Neural crest cell (in vitro differentiated cells): ENCODE measurements at regions not wholly inside any gene's neighbourhood (a gene's known extent, or its start where the extent isn't known, plus 50 kb on each side); places are given as distances from the start of the nearest gene placed in this dataset.

ENCODE experiments used
- DNase-seq: peaks from one replicate; pipeline ENCODE4 v3.0.0; 2021; ENCODE audit warnings: low read depth, mixed read lengths, low spot score
- H3K27ac Mint-ChIP-seq: one replicate; pipeline ENCODE4 v1.8.0; 2021; ENCODE audit warnings: mild to moderate bottlenecking, mixed read lengths; ENCODE audit not compliant: unreplicated experiment
- H3K27me3 Mint-ChIP-seq: 2 replicates; pipeline ENCODE4 v1.8.0; 2021; ENCODE audit warnings: low read depth, mild to moderate bottlenecking, mixed read lengths
- H3K36me3 Mint-ChIP-seq: 2 replicates; pipeline ENCODE4 v1.8.0; 2021; ENCODE audit warnings: low read depth, mild to moderate bottlenecking, mixed read lengths
- H3K4me1 Mint-ChIP-seq: 2 replicates; pipeline ENCODE4 v1.8.0; 2021; ENCODE audit warnings: mixed read lengths
- H3K4me3 Mint-ChIP-seq: one replicate; pipeline ENCODE4 v1.8.0; 2021; ENCODE audit warnings: mild to moderate bottlenecking, mixed read lengths
- H3K9me3 Mint-ChIP-seq: 2 replicates; pipeline ENCODE4 v1.8.0; 2021; ENCODE audit warnings: mixed read lengths
- TF ChIP-seq, protein P1 (sequence below): fragments of 200-600 bp; sonication (generic); conservative IDR thresholded peaks from 2 replicates; pipeline ENCODE4 v1.5.0; 2021; ENCODE audit warnings: antibody characterized with exemption, mild to moderate bottlenecking

DNA sequence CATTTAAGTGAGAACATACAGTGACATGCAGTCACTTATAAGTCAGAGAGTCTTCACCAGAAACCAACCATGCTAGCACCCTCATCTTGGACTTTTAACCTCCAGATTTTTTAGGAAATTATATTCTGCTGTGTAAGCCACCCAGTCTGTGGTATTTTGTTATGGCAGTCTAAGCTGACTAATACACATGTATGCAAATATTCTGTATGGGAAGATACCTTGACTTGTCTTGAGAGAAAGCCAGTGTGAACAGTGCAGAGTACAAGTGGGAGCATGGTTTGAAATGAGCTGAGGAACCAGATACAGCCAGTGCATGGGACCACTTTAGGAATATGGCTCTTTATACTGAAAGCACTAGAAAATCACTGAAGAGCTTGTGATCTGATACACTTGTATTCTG lies 110.4 kb upstream of the MAP9 start:
- Mint-ChIP-seq H3K4me3 (no peak overlapping the region), H3K36me3 (no peaks in the 10 kb centered on the region)
- DNase-seq = no peak

DNA sequence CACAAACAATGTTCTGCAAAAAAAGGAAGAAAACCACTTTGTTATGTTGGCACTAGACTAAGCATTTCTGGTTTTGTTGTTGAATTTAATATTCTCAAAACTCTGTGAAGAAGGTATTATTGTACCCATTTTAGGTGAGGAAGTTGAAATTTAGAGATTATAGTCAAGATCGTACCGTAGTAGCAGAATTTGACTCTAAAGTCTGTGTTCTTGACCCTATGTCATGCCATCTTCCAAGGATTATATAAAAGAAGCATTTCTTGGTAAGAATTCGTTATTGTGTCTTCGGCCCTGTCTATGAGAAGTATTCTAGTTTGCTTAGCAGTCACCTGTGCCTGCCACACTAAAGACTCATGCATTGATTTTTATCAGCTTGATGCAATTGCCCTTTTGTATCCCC lies 104.4 kb upstream of the MAP9 start:
- no peaks in the 10 kb centered on the region for H3K4me1 Mint-ChIP-seq
- TF ChIP-seq, protein P1, sequence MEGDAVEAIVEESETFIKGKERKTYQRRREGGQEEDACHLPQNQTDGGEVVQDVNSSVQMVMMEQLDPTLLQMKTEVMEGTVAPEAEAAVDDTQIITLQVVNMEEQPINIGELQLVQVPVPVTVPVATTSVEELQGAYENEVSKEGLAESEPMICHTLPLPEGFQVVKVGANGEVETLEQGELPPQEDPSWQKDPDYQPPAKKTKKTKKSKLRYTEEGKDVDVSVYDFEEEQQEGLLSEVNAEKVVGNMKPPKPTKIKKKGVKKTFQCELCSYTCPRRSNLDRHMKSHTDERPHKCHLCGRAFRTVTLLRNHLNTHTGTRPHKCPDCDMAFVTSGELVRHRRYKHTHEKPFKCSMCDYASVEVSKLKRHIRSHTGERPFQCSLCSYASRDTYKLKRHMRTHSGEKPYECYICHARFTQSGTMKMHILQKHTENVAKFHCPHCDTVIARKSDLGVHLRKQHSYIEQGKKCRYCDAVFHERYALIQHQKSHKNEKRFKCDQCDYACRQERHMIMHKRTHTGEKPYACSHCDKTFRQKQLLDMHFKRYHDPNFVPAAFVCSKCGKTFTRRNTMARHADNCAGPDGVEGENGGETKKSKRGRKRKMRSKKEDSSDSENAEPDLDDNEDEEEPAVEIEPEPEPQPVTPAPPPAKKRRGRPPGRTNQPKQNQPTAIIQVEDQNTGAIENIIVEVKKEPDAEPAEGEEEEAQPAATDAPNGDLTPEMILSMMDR = no peak
- H3K27ac Mint-ChIP-seq = no peak overlapping the region
- no peak overlapping the region for H3K4me3 Mint-ChIP-seq
- H3K27me3 Mint-ChIP-seq = peaks cover 6% of the 10 kb centered on the region
- no peak for DNase-seq
- no peaks in the 10 kb centered on the region for H3K9me3 Mint-ChIP-seq
- no peaks in the 10 kb centered on the region for H3K36me3 Mint-ChIP-seq

More for the DNA sequence above, 110.4 kb upstream of the MAP9 start:
- no peaks in the 10 kb centered on the region for H3K9me3 Mint-ChIP-seq
- H3K27me3 Mint-ChIP-seq = no peaks in the 10 kb centered on the region
- H3K27ac Mint-ChIP-seq = no peak overlapping the region
- H3K4me1 Mint-ChIP-seq = no peaks in the 10 kb centered on the region
- TF ChIP-seq, protein P1 = no peak

DNA sequence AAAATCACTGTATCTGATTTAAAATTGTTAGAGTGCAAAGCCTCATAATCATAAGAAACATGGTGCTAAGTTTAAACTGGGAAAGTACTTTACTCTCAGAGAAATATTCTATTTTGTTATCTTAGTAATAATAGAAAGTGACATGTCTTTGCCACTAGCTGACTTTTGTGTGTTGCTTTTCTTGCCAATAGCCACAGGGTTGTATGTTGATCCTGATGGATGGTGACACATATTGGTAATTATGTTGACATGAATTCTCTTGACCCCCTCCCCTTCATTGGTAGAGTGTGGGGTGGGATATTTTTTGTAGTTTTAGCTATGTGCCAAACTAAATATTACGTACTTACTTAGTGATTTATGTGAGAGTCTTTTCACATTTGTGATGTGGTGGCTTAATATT lies 103.1 kb upstream of the MAP9 start:
- Mint-ChIP-seq H3K9me3 (no peaks in the 10 kb centered on the region), H3K27me3 (peaks cover 6% of the 10 kb centered on the region), H3K4me3 (no peak overlapping the region), H3K4me1 (no peaks in the 10 kb centered on the region), H3K27ac (no peak overlapping the region), H3K36me3 (no peaks in the 10 kb centered on the region)
- DNase-seq = no peak
- TF ChIP-seq, protein P1 = no peak

DNA sequence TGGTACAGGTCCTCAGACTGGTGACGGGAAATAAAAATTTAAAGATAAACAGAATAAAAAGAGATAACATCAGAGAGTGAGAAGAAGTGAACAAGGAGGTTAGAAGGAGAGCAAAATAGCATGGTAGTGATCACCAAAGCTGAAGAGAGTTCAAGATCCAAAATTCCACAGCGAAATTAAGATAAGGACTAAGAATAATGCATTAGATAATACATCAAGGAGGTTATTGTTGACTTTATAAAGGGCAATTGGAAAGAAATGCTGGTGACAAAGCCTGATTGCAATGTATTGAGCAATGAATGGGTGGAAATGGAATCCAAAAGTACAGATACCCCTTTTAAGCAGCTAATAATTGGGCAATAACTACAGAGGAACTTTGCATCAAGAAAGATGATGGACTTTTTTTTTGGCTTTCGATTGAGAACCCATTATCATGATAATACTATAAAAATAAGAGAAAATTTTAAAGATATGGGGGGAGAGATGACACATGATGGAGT lies 101.6 kb upstream of the MAP9 start:
- Mint-ChIP-seq H3K27me3 (peaks cover 6% of the 10 kb centered on the region), H3K27ac (no peak overlapping the region), H3K4me3 (no peak overlapping the region), H3K4me1 (no peaks in the 10 kb centered on the region), H3K9me3 (no peaks in the 10 kb centered on the region), H3K36me3 (no peaks in the 10 kb centered on the region)
- DNase-seq = no peak
- TF ChIP-seq, protein P1 = no peak

DNA sequence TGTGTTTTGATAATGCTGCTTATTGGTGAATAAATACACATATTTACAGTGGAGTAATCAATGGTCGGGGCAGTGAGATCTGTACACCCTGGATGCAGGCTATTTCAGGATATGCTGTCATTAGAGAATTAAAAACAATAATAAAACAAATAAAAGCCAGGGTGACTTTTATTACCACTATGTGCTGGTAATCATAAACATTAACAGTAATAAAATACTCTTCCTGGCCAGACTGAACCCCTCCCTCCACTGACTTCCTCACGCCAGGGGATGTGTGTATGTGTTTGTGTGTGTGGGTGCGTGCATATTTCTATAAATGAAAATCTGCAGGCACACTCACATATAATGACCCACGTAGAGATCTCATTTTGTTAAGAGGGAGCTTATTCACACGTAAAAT lies 98.0 kb upstream of the MAP9 start:
- no peak overlapping the region for H3K4me3 Mint-ChIP-seq
- H3K36me3 Mint-ChIP-seq = no peaks in the 10 kb centered on the region
- DNase-seq = no peak
- no peaks in the 10 kb centered on the region for H3K9me3 Mint-ChIP-seq
- peaks cover 6% of the 10 kb centered on the region for H3K27me3 Mint-ChIP-seq
- TF ChIP-seq, protein P1 = no peak
- no peaks in the 10 kb centered on the region for H3K4me1 Mint-ChIP-seq
- no peak overlapping the region for H3K27ac Mint-ChIP-seq
